MM.1S (cell line): ENCODE measurements at regions not wholly inside any gene's neighbourhood (a gene's known extent, or its start where the extent isn't known, plus 50 kb on each side); places are given as distances from the start of the nearest gene placed in this dataset.

Source experiments
- EZH2 ChIP-seq: fragments of 300-600 bp; sonication (generic); optimal IDR thresholded peaks from 2 replicates; pipeline ENCODE3; 2017; ENCODE audit warnings: low read depth, mild to moderate bottlenecking, antibody characterized with exemption, low read length, mixed read lengths
- TF ChIP-seq, protein P1 (sequence below): fragments of 300-600 bp; sonication (generic); IDR thresholded peaks from 2 replicates; pipeline ENCODE4 v1.5.1; 2016; ENCODE audit warnings: antibody characterized with exemption, low read length, mixed read lengths

DNA sequence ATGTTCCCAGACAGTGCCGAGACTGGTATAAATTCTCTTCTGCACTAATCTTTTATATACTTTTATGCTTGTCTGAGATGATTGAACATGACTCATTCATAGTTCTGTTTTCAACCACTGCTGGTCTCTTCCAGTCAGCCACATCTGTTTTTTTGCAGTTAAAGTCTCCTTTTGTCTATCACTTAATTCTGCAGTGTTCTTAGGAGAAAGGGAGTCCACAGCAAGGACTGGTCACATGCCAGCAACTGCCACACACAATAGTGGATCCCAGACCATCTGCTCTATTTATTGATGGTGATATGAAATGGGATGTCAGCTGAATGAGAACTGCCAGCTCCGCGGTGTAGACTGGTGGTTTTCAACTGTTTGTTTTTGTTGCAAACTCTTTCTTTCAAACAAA is 379.8 kb downstream of the MED13L start:
- TF ChIP-seq, protein P1, sequence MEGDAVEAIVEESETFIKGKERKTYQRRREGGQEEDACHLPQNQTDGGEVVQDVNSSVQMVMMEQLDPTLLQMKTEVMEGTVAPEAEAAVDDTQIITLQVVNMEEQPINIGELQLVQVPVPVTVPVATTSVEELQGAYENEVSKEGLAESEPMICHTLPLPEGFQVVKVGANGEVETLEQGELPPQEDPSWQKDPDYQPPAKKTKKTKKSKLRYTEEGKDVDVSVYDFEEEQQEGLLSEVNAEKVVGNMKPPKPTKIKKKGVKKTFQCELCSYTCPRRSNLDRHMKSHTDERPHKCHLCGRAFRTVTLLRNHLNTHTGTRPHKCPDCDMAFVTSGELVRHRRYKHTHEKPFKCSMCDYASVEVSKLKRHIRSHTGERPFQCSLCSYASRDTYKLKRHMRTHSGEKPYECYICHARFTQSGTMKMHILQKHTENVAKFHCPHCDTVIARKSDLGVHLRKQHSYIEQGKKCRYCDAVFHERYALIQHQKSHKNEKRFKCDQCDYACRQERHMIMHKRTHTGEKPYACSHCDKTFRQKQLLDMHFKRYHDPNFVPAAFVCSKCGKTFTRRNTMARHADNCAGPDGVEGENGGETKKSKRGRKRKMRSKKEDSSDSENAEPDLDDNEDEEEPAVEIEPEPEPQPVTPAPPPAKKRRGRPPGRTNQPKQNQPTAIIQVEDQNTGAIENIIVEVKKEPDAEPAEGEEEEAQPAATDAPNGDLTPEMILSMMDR: no peak
- TF ChIP-seq EZH2: no peak
